Osteoblast (primary cell): ENCODE measurements at regions not wholly inside any gene's neighbourhood (a gene's known extent, or its start where the extent isn't known, plus 50 kb on each side); places are given as distances from the start of the nearest gene placed in this dataset.
"Not testable (repeated sequence)": the region's sequence is repeated elsewhere in the genome, so short reads cannot be mapped to it uniquely, and the experiment has no call there.

Source experiments
- DNase-seq: peaks from one replicate; pipeline ENCODE4 v3.0.0; 2011; ENCODE audit warnings: low spot score, mixed read lengths; ENCODE audit not compliant: insufficient read length; ENCODE audit errors: missing footprints
- H2AFZ ChIP-seq: 2 replicates; pipeline ENCODE4 v1.6.0; 2011; ENCODE audit warnings: mild to moderate bottlenecking, low read length
- H3K27ac ChIP-seq: 2 replicates; pipeline ENCODE4 v1.5.1; 2011; ENCODE audit warnings: mild to moderate bottlenecking, low read depth, low read length, moderate library complexity
- H3K27me3 ChIP-seq: 2 replicates; pipeline ENCODE4 v1.6.0; 2012; ENCODE audit warnings: mild to moderate bottlenecking, control low read depth, inconsistent platforms, low read length, moderate library complexity; ENCODE audit not compliant: insufficient read depth
- H3K36me3 ChIP-seq: 2 replicates; pipeline ENCODE4 v1.5.1; 2011; ENCODE audit warnings: mild to moderate bottlenecking, low read length, control low read depth, moderate library complexity; ENCODE audit not compliant: insufficient read depth
- H3K4me1 ChIP-seq: 2 replicates; pipeline ENCODE4 v1.5.1; 2011; ENCODE audit warnings: mild to moderate bottlenecking, low read length, control low read depth, moderate library complexity; ENCODE audit not compliant: insufficient read depth
- H3K4me2 ChIP-seq: 2 replicates; pipeline ENCODE4 v1.6.0; 2011; ENCODE audit warnings: mild to moderate bottlenecking, low read length; ENCODE audit not compliant: insufficient read depth
- H3K4me3 ChIP-seq: fragments of 200-600 bp; sonication (generic); 3 replicates; pipeline ENCODE4 v1.5.1; 2012; ENCODE audit warnings: mild to moderate bottlenecking, low read length, inconsistent platforms; ENCODE audit not compliant: insufficient read depth
- H3K79me2 ChIP-seq: 2 replicates; pipeline ENCODE4 v1.6.0; 2012; ENCODE audit warnings: mild to moderate bottlenecking, low read length, control low read depth, inconsistent platforms; ENCODE audit not compliant: insufficient read depth
- H3K9me3 ChIP-seq: 2 replicates; pipeline ENCODE4 v1.5.1; 2011; ENCODE audit warnings: low read depth, low read length, control low read depth
- H4K20me1 ChIP-seq: 2 replicates; pipeline ENCODE4 v1.6.0; 2012; ENCODE audit warnings: mild to moderate bottlenecking, low read length, control low read depth; ENCODE audit not compliant: insufficient read depth
- TF ChIP-seq, protein P1 (sequence below): IDR thresholded peaks from 2 replicates; pipeline ENCODE4 v1.5.1; 2011; ENCODE audit warnings: mild to moderate bottlenecking, low read depth, low read length, moderate library complexity; ENCODE audit errors: extremely low read depth

DNA sequence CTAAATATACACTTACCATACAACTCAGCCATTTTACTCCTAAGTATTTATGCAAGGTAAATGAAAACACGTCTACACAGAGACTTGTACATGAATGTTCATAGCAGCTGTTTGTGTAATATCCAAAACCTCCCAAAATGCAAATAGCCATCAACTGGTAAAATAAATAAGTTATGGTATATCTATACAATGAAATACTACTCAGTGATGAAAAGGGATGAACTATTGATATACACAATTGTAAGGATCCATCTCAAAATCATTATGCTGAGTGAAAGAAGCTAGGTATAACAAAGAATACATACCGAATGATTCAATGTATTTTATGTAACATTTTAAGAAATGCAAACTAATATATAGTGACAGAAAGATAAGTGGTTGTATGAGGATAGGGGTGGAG lies 149.8 kb upstream of the TNFSF11 start:
- Histone ChIP-seq H3K27me3 (peaks cover 3% of the 10 kb centered on the region), H3K4me1 (no peaks in the 10 kb centered on the region), H3K9me3 (no peaks in the 10 kb centered on the region), H3K79me2 (no peaks in the 10 kb centered on the region), H3K4me2 (no peak overlapping the region), H4K20me1 (no peaks in the 10 kb centered on the region), H2AFZ (no peak overlapping the region), H3K27ac (no peak overlapping the region), H3K36me3 (no peaks in the 10 kb centered on the region), H3K4me3 (no peak overlapping the region)
- TF ChIP-seq, protein P1, sequence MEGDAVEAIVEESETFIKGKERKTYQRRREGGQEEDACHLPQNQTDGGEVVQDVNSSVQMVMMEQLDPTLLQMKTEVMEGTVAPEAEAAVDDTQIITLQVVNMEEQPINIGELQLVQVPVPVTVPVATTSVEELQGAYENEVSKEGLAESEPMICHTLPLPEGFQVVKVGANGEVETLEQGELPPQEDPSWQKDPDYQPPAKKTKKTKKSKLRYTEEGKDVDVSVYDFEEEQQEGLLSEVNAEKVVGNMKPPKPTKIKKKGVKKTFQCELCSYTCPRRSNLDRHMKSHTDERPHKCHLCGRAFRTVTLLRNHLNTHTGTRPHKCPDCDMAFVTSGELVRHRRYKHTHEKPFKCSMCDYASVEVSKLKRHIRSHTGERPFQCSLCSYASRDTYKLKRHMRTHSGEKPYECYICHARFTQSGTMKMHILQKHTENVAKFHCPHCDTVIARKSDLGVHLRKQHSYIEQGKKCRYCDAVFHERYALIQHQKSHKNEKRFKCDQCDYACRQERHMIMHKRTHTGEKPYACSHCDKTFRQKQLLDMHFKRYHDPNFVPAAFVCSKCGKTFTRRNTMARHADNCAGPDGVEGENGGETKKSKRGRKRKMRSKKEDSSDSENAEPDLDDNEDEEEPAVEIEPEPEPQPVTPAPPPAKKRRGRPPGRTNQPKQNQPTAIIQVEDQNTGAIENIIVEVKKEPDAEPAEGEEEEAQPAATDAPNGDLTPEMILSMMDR, result no peak
- DNase-seq, result no peak

GRCh38 chr13:42445354-42445753 lies 128.6 kb upstream of the TNFSF11 start:
- peaks cover 4% of the 10 kb centered on the region for H3K9me3 ChIP-seq
- H3K4me3 ChIP-seq, result no peak overlapping the region
- no peak for DNase-seq
- H3K27ac ChIP-seq, result no peak overlapping the region
- H3K27me3 ChIP-seq, result no peaks in the 10 kb centered on the region
- H3K36me3 ChIP-seq, result no peaks in the 10 kb centered on the region
- H3K4me2 ChIP-seq, result no peak overlapping the region
- H3K79me2 ChIP-seq, result no peaks in the 10 kb centered on the region
- TF ChIP-seq, protein P1, result no peak
- H4K20me1 ChIP-seq, result no peaks in the 10 kb centered on the region
- no peaks in the 10 kb centered on the region for H3K4me1 ChIP-seq
- H2AFZ ChIP-seq, result no peak overlapping the region

- not testable (repeated sequence) for DNase-seq, H3K4me1 ChIP-seq
These were observed 127.4 kb upstream of the TNFSF11 start for GRCh38 chr13:42446597-42446996.

DNA sequence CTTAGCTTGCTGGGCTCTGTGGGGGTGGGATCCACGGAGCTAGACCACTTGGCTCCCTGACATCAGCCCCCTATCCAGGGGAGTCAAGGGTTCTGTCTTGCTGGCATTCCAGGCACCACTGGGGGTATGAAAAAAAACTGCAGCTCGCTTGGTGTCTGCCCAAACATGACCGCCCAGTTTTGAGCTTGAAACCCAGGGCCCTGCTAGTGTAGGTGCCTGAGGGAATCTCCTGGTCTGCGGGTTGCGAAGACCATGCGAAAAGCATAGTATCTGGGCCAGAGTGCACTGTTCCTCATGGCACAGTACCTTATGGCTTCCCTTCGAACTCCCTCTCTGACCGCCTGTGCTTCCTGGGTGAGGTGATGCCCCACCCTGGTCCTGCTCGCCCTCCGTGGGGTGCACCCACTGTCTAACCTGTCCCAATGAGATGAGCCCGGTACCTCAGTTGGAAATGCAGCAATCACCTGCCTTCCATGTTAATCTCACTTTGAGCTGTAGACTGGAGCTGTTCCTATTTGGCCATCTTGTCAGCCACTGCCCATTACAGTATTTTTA lies 120.8 kb upstream of the TNFSF11 start:
- no peak overlapping the region for H3K4me2 ChIP-seq
- no peaks in the 10 kb centered on the region for H4K20me1 ChIP-seq
- no peaks in the 10 kb centered on the region for H3K4me1 ChIP-seq
- H3K79me2 ChIP-seq, result no peaks in the 10 kb centered on the region
- no peaks in the 10 kb centered on the region for H3K9me3 ChIP-seq
- no peak for DNase-seq
- H3K27ac ChIP-seq, result no peak overlapping the region
- no peaks in the 10 kb centered on the region for H3K36me3 ChIP-seq
- H2AFZ ChIP-seq, result no peak overlapping the region
- TF ChIP-seq, protein P1, result no peak
- no peaks in the 10 kb centered on the region for H3K27me3 ChIP-seq
- H3K4me3 ChIP-seq, result no peak overlapping the region

More at GRCh38 chr13:42446597-42446996, 127.4 kb upstream of the TNFSF11 start:
- H3K27me3 ChIP-seq, H2AFZ ChIP-seq, H4K20me1 ChIP-seq, H3K79me2 ChIP-seq, H3K36me3 ChIP-seq, H3K4me2 ChIP-seq, H3K4me3 ChIP-seq, H3K27ac ChIP-seq, H3K9me3 ChIP-seq: not testable (repeated sequence)
